Spleen (tissue), 11 donors: ENCODE measurements at regions not wholly inside any gene's neighbourhood (a gene's known extent, or its start where the extent isn't known, plus 50 kb on each side); places are given as distances from the start of the nearest gene placed in this dataset.

ENCODE experiments used
- DNase-seq: peaks from one replicate; pipeline ENCODE4 v3.0.0-alpha.2; 2020
- H3K27ac ChIP-seq, 8 donors: fragments of 200-600 bp; sonication (generic) in 7 of 8; 1 replicate in 4 of 8; 2 replicates in 4 of 8; pipeline versions ENCODE4 v1.5.0 to v1.8.0; 2016 to 2021; ENCODE audit warnings: inconsistent platforms in 4 of 8, mild to moderate bottlenecking in 4 of 8, moderate library complexity in 1 of 8
- H3K27me3 ChIP-seq, 7 donors: fragments of 200-600 bp; sonication (generic) in 6 of 7; replicated peaks in 1 of 7; 1 replicate in 4 of 7; 2 replicates in 3 of 7; pipeline versions ENCODE4 v1.5.0 to v1.8.0; 2016 to 2021; ENCODE audit warnings: inconsistent platforms in 3 of 7, mild to moderate bottlenecking in 1 of 7
- H3K36me3 ChIP-seq, 6 donors: fragments of 200-600 bp; sonication (generic) in 5 of 6; 1 replicate in 4 of 6; 2 replicates in 2 of 6; pipeline versions ENCODE4 v1.5.0 to v1.8.0; 2016 to 2021; ENCODE audit warnings: inconsistent platforms in 2 of 6
- H3K4me1 ChIP-seq, 6 donors: fragments of 200-600 bp; sonication (generic) in 5 of 6; 1 replicate in 3 of 6; 2 replicates in 3 of 6; pipeline versions ENCODE4 v1.5.0 to v1.8.0; 2016 to 2021; ENCODE audit warnings: inconsistent platforms in 3 of 6
- H3K4me3 ChIP-seq, 8 donors: fragments of 200-600 bp; sonication (generic) in 7 of 8; 1 replicate in 4 of 8; 2 replicates in 4 of 8; pipeline versions ENCODE4 v1.5.0 to v1.8.0; 2016 to 2021; ENCODE audit warnings: inconsistent platforms in 4 of 8, mild to moderate bottlenecking in 4 of 8, moderate library complexity in 2 of 8
- H3K9me3 ChIP-seq, 8 donors: fragments of 200-600 bp; sonication (generic) in 7 of 8; 1 replicate in 4 of 8; 2 replicates in 4 of 8; pipeline versions ENCODE4 v1.5.0 to v1.8.0; 2016 to 2021; ENCODE audit warnings: inconsistent platforms in 4 of 8
- POLR2A ChIP-seq, 3 donors: fragments of 450-650 bp; IDR thresholded peaks; one replicate each; pipeline ENCODE4 v1.5.1; 2017; ENCODE audit warnings: antibody characterized with exemption in 3 of 3, mild to moderate bottlenecking in 1 of 3
- POLR2AphosphoS5 ChIP-seq, 3 donors: sonication (generic); formaldehyde crosslinking; IDR thresholded peaks; one replicate each; pipeline ENCODE4 v1.5.1; 2017; ENCODE audit warnings: antibody characterized with exemption in 3 of 3
- WGBS, 5 donors: extraction: QIAGEN DNeasy Blood & Tissue Kit in 3 of 5; methylation state at CpG; one replicate each; pipeline versions ENCODE4 v1.1.5 to v1.1.7; 2013 to 2018; 5-methylcytosine and 5-hydroxymethylcytosine counted together
- intact Hi-C: fragments of 100-400 bp; cut with DNase I; formaldehyde crosslinking; loops from one replicate; pipeline ENCODE4 v1.15.0; 2023; ENCODE audit warnings: low total_unique reads
- TF ChIP-seq, protein P1 (sequence below), 11 experiments: fragments of 200-600 bp in 7 of 11; fragments of 450-650 bp in 4 of 11; sonication (generic) in 4 of 11; IDR thresholded peaks in 8 of 11; conservative IDR thresholded peaks in 3 of 11; 1 replicate in 7 of 11; 2 replicates in 4 of 11; pipeline versions ENCODE4 v1.4.0 to v1.8.0; 2016 to 2021; ENCODE audit warnings: antibody characterized with exemption in 11 of 11, inconsistent platforms in 4 of 11, mild to moderate bottlenecking in 1 of 11
- donor health status: healthy with polysubstance abuse.
- donor health status: DM: no; HTN: no; CAD: no; lungs with moderate emphysema.
- donor health status: DM: no; HTN: no; CAD: no.
- donor health status: Bipolar disorder and iron deficiency.
- donor health status: healthy.
- donor health status: DM: no; HTN: no; CAD: no.
- donor health status: DM: yes; HTN: yes; CAD: no.

DNA sequence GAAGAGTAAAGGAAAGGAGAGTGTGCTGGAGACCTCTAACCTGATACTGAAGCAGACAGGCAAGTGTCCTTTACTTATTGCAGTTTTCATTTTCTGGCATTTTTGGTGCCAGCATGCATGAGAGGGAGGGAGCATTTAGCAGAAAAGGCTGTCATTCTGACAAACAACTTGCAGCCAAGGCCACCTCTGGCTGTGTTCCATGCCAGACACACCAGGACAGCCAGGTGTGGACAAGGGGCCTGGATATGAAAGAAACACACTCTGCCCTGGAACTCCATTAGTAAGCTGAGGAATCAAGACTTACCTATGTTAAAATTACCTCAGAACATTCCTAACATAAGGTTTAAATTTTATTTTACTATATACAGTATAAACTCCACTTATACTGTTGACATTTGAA lies 365.4 kb upstream of the CAMK1G start:
- H3K4me3 ChIP-seq: no peak overlapping the region
- intact Hi-C loops: no loop called here
- no peaks in the 10 kb centered on the region for H3K4me1 ChIP-seq
- H3K27me3 ChIP-seq: peaks cover 0 to 31% (median 0%) of the 10 kb centered on the region in 7 donors
- no peak for DNase-seq
- TF ChIP-seq POLR2A (IDR thresholded peaks at IDR 0.05) (no peak), POLR2AphosphoS5 (IDR thresholded peaks at IDR 0.05) (no peak)
- TF ChIP-seq, protein P1, sequence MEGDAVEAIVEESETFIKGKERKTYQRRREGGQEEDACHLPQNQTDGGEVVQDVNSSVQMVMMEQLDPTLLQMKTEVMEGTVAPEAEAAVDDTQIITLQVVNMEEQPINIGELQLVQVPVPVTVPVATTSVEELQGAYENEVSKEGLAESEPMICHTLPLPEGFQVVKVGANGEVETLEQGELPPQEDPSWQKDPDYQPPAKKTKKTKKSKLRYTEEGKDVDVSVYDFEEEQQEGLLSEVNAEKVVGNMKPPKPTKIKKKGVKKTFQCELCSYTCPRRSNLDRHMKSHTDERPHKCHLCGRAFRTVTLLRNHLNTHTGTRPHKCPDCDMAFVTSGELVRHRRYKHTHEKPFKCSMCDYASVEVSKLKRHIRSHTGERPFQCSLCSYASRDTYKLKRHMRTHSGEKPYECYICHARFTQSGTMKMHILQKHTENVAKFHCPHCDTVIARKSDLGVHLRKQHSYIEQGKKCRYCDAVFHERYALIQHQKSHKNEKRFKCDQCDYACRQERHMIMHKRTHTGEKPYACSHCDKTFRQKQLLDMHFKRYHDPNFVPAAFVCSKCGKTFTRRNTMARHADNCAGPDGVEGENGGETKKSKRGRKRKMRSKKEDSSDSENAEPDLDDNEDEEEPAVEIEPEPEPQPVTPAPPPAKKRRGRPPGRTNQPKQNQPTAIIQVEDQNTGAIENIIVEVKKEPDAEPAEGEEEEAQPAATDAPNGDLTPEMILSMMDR (IDR thresholded peaks at IDR 0.05 in 8 of 11, conservative IDR thresholded peaks at IDR 0.05 in 3 of 11): no peak
- no peak overlapping the region for H3K27ac ChIP-seq
- H3K9me3 ChIP-seq: peaks cover 0 to 15% (median 3%) of the 10 kb centered on the region in 8 donors
- no peaks in the 10 kb centered on the region for H3K36me3 ChIP-seq

DNA sequence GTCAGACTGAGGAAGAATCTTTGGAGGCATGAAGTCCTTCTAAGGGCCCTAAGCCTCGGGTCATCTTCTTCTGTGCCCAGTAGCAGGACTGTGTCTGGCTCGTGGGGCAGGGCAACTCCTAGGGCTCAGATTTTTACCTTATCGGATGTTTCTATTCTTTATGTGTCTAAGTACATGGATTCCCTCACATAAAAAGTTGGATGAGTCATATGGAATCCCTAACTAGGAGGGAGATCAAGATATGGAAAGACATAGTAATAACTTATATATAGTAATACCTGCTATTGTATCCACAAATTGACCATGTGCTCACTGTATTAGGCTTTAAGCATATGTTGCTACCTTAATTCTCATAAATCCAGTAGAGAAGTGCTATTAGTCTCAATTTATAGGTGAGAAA lies 364.5 kb upstream of the CAMK1G start:
- H3K27ac ChIP-seq: no peak overlapping the region
- WGBS, 5 donors: 77 to 84% (median 80%) methylated on average over 3 of the region's 3 CpGs
- no peaks in the 10 kb centered on the region for H3K36me3 ChIP-seq
- intact Hi-C loops: no loop called here
- H3K27me3 ChIP-seq: peaks cover 0 to 27% (median 0%) of the 10 kb centered on the region in 7 donors
- H3K4me3 ChIP-seq: no peak overlapping the region
- DNase-seq: no peak
- peaks cover 0 to 15% (median 3%) of the 10 kb centered on the region in 8 donors for H3K9me3 ChIP-seq
- H3K4me1 ChIP-seq: no peaks in the 10 kb centered on the region
- TF ChIP-seq POLR2A (IDR thresholded peaks at IDR 0.05): no peak
- TF ChIP-seq, protein P1 (IDR thresholded peaks at IDR 0.05 in 8 of 11, conservative IDR thresholded peaks at IDR 0.05 in 3 of 11): no peak
- no peak for TF ChIP-seq POLR2AphosphoS5 (IDR thresholded peaks at IDR 0.05)

DNA sequence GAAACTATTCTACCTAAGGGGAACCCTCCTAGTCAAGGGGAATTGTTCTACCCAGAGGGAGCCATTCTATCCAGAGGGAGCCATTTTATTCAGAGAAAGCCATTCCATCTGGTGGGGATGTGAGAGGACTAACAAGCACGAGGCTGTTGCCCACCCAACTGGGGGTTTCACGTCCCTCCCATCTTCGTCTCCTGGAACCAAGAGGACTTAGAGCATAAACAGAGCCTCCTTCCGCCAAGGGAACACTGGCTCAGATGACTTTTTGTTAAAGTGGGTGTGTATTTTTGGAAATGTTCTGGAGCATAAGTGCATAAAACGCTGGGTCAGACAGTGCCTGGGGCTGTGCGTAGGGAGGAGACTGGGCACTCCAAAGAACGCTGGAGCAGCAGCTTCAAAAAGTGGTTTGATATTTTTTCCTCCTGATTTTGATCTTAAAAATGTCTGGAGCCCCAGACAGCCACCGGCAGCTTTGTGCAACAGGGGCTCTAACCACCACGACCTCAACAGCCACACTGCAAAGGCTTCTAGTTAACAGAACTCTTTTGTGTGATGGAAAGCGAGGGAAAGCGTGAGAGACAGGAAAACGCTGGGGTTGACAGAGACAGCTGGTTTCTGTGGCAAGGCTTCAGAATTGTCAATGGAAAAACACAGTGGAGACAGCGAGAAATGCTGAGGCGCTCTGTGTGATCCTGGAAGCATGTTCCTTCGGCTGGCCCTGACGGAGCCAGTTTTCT lies 363.6 kb upstream of the CAMK1G start:
- Histone ChIP-seq H3K4me1 (no peaks in the 10 kb centered on the region), H3K9me3 (peaks cover 0 to 15% (median 3%) of the 10 kb centered on the region in 8 donors), H3K36me3 (no peaks in the 10 kb centered on the region), H3K4me3 (no peak overlapping the region), H3K27me3 (peaks cover 0 to 27% (median 0%) of the 10 kb centered on the region in 7 donors), H3K27ac (peak overlapping the region in 3 of 8 donors; percentile 26 to 54 (median 48))
- intact Hi-C loops: no loop called here
- no peak for DNase-seq
- WGBS, 5 donors: 48 to 57% (median 50%) methylated on average over 16 of the region's 16 CpGs
- TF ChIP-seq, protein P1 (IDR thresholded peaks at IDR 0.05 in 8 of 11, conservative IDR thresholded peaks at IDR 0.05 in 3 of 11): no peak
- TF ChIP-seq POLR2A (IDR thresholded peaks at IDR 0.05): no peak
- no peak for TF ChIP-seq POLR2AphosphoS5 (IDR thresholded peaks at IDR 0.05)

DNA sequence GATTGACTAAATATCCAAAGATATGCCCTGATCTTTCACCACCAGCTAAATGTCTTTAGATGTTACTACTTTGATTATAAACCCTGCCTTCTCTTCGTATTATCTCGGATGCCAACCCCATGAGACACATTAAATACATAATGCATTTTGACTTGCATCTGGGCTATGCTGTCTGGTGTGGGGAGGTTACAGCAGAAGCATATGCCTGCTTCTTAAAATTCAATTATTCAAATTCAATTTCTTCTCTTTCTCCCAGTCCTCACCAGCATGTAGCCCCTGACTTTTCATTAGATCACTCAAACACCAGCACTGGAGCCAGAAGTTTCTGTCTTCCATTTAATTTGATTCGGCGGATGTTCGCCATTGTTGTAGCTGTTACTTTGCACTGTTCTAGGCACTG lies 360.7 kb upstream of the CAMK1G start:
- H3K27me3 ChIP-seq: peaks cover 0 to 10% (median 0%) of the 10 kb centered on the region in 7 donors
- H3K9me3 ChIP-seq: peaks cover 0 to 4% (median 0%) of the 10 kb centered on the region in 8 donors
- H3K4me1 ChIP-seq: no peaks in the 10 kb centered on the region
- TF ChIP-seq POLR2AphosphoS5 (IDR thresholded peaks at IDR 0.05) (no peak), POLR2A (IDR thresholded peaks at IDR 0.05) (no peak)
- TF ChIP-seq, protein P1 (IDR thresholded peaks at IDR 0.05 in 8 of 11, conservative IDR thresholded peaks at IDR 0.05 in 3 of 11): no peak
- intact Hi-C loops: no loop called here
- H3K27ac ChIP-seq: no peak overlapping the region
- no peaks in the 10 kb centered on the region for H3K36me3 ChIP-seq
- no peak for DNase-seq
- 90 to 99% (median 95%) methylated on average over 5 of the region's 5 CpGs for WGBS, 5 donors
- no peak overlapping the region for H3K4me3 ChIP-seq
